ENCODE measurements at regions not wholly inside any gene's neighbourhood (a gene's known extent, or its start where the extent isn't known, plus 50 kb on each side); places are given as distances from the start of the nearest gene placed in this dataset.

DNA sequence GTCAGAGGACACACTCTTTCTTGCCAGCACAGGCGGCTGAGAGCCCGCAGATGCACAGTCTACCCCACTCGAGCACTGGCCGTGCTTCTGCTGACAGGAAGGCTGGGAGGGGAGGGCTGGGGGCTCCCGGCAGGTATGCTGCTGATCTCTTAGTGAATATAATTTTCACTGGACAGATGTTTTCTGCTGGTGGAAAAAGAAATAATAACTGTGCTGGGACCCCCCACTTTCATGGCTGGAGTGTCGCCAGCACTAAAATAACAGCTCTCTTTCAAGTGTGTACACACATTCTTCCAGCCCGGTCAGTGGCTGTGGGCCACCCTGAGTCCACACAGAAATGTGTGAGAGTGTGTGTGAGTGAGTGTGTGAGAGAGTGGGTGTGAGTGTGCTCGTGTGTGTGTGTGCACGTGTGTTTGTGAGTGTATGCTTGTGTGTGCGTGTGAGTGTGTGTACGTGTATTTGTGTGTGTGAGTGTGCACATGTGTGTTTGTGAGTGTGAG, 167.7 kb upstream of the USP24 start:
- no peak overlapping the region for H3K27ac Mint-ChIP-seq
- POLR2A ChIA-PET, result no interaction called here
- H3K9me3 Mint-ChIP-seq, result peaks cover 4% of the 10 kb centered on the region
- H3K36me3 Mint-ChIP-seq (ENCODE audit: low read depth), result no peaks in the 10 kb centered on the region
- no peak for DNase-seq
- no peak overlapping the region for H3K4me3 Mint-ChIP-seq
- CTCF ChIA-PET, result no interaction called here
- peaks cover 7% of the 10 kb centered on the region for H3K4me1 Mint-ChIP-seq
- peaks cover under 1% of the 10 kb centered on the region for H3K27me3 Mint-ChIP-seq

DNA sequence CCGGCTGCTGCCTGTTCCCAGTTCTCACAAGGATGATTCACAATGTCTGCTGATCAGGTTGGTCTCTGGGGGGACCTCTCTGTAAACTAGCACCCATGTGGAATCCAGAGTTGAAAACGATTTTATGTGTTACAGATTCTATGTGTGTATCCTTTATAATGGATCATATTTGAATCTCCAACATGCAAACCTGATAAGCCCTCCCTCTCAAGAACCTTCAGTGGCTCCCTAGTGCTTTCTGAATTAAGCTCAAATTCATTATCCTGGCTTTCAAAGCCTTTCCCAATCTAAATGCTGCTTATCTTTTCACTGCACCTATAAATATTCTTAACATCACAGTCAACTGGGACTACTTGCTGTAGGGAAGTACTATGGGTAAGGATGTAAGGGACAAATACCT, 166.8 kb upstream of the USP24 start:
- Mint-ChIP-seq H3K27ac (no peak overlapping the region), H3K4me1 (peaks cover 7% of the 10 kb centered on the region), H3K36me3 (ENCODE audit: low read depth) (no peaks in the 10 kb centered on the region), H3K4me3 (no peak overlapping the region), H3K27me3 (no peaks in the 10 kb centered on the region), H3K9me3 (peaks cover 4% of the 10 kb centered on the region)
- ChIA-PET POLR2A (no interaction called here), CTCF (no interaction called here)
- no peak for DNase-seq

DNA sequence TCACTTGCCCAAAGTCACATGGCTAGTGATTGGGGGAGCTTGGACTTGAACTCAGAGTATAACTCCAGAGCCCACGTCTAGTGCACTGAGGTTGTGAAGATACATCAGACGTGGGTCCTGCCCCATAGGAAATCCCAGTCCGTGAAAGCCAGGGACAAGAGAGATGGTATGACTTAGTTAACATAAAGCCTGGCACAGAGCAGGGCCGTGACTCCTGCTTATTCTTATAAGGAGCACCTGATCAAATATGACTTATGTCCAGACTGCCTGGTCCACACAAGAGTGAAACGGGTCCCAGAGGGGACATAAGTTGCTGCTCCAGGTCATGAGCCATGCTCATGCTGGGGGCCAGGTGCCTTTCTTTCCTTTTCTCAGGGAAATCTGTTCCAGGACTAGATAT, 166.3 kb upstream of the USP24 start:
- ChIA-PET POLR2A (no interaction called here), CTCF (no interaction called here)
- H3K27ac Mint-ChIP-seq, result no peak overlapping the region
- peaks cover 4% of the 10 kb centered on the region for H3K9me3 Mint-ChIP-seq
- no peaks in the 10 kb centered on the region for H3K27me3 Mint-ChIP-seq
- H3K4me3 Mint-ChIP-seq, result no peak overlapping the region
- H3K4me1 Mint-ChIP-seq, result peaks cover 7% of the 10 kb centered on the region
- DNase-seq, result no peak
- H3K36me3 Mint-ChIP-seq (ENCODE audit: low read depth), result no peaks in the 10 kb centered on the region

DNA sequence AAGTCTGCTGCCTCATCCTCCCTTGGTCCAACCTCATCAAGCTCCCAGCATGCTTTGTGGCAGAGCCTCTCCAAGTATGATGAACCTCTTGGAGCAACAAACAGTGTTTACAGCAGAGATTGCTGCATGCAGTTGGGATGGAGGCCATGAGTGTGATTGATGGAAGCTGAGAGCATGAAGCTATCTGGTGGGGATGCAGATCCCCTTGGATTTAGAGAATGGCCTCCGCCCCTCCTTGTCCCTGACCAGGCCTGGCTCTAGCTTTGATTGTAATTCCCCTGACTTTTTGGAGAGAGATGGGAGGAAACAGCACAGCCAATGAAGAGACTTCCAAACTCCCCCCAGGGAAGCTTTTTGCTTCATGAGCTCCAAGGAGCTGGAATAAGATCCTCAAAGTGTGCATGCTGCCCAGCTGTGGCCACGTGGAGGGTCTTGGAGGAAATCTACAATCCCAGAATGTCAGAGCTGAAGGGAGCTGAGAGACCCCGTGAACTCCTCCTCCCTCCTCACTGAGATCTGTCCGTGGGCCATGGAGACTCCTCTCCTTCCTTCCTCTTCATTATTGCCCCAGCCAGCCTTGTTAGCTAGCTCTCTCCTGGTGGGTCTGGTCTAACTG, 165.3 kb upstream of the USP24 start:
- ChIA-PET CTCF (interaction anchor here (0.6 kb wide), 1 partner anchor 1454 kb away, joined by 3 read pairs; no protein-coding TSS in a partner anchor), POLR2A (no interaction called here)
- Mint-ChIP-seq H3K4me3 (no peak overlapping the region), H3K36me3 (ENCODE audit: low read depth) (no peaks in the 10 kb centered on the region), H3K9me3 (no peaks in the 10 kb centered on the region), H3K27ac (no peak overlapping the region), H3K4me1 (peaks cover 7% of the 10 kb centered on the region), H3K27me3 (no peaks in the 10 kb centered on the region)
- no peak for DNase-seq

DNA sequence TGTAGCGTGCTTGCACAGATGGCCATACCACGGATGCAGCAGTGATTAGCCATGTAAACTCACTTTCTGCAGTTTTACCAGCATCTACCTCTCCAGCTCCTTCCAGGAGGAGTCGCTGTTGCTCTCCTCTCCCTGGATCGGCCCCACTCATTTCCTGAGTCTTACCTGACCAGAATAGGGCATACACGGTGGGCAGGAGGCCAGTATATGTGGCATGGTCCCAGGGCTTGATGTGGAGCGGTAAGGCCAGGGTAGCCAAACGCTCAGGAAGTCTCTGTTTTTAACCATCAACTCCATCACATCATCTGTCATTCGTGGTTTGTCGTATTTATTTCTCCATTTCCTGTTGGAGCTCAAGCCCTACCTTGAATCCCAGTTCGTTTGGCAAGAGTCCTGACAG, 163.4 kb upstream of the USP24 start:
- POLR2A ChIA-PET, result no interaction called here

DNA sequence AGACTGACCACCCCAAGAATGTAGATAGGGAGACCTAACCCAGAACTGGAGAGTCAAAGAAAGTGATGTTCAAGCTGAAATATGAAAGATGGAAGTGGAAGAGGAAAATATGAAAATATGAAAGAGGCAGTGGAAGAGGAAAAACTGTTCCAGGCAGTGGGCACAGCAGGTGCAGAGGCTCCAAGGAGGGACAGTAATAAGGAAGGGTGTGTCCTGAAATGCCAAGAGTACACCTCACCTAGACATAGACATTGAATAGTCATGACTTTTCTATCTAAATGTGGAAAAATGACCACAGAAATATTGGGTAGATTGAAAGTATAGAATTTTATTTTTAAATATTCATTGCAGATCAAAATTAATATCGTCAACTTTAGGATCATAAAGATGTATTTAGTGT, 161.7 kb upstream of the USP24 start:
- Mint-ChIP-seq H3K27ac (no peak overlapping the region), H3K4me3 (no peak overlapping the region), H3K27me3 (no peaks in the 10 kb centered on the region), H3K36me3 (ENCODE audit: low read depth) (no peaks in the 10 kb centered on the region), H3K9me3 (no peaks in the 10 kb centered on the region), H3K4me1 (peaks cover 7% of the 10 kb centered on the region)
- no peak for DNase-seq
- ChIA-PET CTCF (no interaction called here), POLR2A (no interaction called here)

More for the DNA sequence above, 163.4 kb upstream of the USP24 start:
- H3K9me3 Mint-ChIP-seq, result no peaks in the 10 kb centered on the region
- H3K4me3 Mint-ChIP-seq, result no peak overlapping the region
- H3K27me3 Mint-ChIP-seq, result no peaks in the 10 kb centered on the region
- CTCF ChIA-PET, result interaction anchor here (0.9 to 1.0 kb wide), 2 partner anchors 9 to 74 kb away, joined by 3 read pairs; no protein-coding TSS in a partner anchor
- peaks cover 7% of the 10 kb centered on the region for H3K4me1 Mint-ChIP-seq
- H3K36me3 Mint-ChIP-seq (ENCODE audit: low read depth), result no peaks in the 10 kb centered on the region
- peak overlapping the region; percentile 10 for H3K27ac Mint-ChIP-seq
- DNase-seq, result peak; percentile 23

DNA sequence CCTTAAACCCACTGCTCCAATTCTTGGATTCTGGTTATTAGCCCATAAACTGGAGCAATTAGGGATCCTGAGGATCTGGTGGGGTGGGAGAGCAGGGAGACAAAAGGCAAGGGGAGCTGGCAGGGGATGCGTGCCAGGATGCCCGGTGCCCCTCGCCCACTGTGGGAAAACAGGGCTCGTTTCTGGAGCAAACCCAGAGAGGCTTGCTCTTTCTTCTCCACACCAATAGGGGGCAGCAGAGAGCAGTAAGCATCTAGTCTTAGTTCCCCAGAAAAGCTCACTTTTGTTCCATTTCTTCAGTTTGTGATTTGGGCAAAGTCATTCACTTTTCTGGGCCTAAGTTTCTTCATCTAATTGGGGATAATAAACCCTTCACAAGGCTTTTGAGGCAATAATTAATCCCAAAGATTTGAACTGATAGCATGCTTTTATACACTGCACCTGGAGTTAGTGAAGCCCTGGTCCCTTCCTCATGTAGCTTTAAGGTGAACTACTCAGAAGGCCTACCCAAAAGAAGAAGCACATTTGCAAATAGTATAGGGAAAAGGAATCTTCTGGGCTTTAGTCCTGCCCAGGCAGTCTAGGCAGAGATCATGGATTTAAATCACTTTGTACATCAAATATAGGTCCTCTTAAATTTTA, 160.6 kb upstream of the USP24 start:
- H3K4me1 Mint-ChIP-seq, result peaks cover 7% of the 10 kb centered on the region
- POLR2A ChIA-PET, result no interaction called here
- no peaks in the 10 kb centered on the region for H3K9me3 Mint-ChIP-seq
- DNase-seq, result peak; percentile 54
- H3K36me3 Mint-ChIP-seq (ENCODE audit: low read depth), result no peaks in the 10 kb centered on the region
- CTCF ChIA-PET, result interaction anchor here (0.7 to 1.2 kb wide), 2 partner anchors 10 to 13 kb away, joined by 3 to 4 read pairs; no protein-coding TSS in a partner anchor
- H3K27ac Mint-ChIP-seq, result no peak overlapping the region
- H3K27me3 Mint-ChIP-seq, result no peaks in the 10 kb centered on the region
- H3K4me3 Mint-ChIP-seq, result no peak overlapping the region

DNA sequence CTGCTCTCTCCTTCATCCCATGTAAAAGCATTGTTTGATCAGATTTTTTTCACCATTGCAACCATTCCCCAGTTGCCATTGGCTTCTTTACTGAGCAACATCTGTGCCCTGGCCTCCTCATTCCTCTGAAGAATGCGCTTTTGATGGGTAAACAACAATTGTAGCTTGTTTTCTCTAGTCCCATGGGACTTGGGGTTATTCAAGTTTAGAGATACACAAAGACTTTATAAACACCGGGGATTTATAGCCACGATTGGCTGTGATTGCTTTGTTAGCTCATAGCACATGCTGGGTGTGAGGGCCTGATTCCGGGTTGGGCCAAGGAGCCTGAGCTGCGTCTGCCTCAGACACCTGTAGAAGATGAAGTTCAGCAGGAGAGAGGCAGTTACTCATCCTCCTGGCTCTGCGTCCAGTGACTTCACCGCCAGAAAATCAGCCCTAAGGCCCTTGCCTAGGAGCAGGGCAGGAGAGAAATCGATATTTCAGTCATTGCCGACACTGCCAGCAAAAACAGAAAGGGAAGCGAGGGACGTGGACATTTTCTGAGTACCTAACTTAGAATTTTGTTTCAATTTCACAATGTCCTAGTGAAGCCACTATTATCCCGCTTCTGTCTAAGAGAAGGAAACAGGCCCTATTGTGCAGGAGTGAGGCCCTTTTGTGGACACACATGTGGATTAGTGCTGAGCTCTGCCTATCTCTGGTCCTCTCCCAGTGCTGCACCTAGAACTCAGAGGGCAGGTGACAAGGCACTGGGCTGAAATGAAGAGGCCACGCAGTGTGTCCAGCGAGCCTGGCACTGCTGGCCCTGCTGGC, 159.8 kb upstream of the USP24 start:
- POLR2A ChIA-PET, result no interaction called here
- H3K36me3 Mint-ChIP-seq (ENCODE audit: low read depth), result no peaks in the 10 kb centered on the region
- no peaks in the 10 kb centered on the region for H3K9me3 Mint-ChIP-seq
- peaks cover 4% of the 10 kb centered on the region for H3K27me3 Mint-ChIP-seq
- peaks cover 7% of the 10 kb centered on the region for H3K4me1 Mint-ChIP-seq
- CTCF ChIA-PET, result interaction anchor here (0.7 to 1.4 kb wide), 4 partner anchors 9 to 37 kb away, joined by 3 to 4 read pairs (median 3); no protein-coding TSS in a partner anchor
- DNase-seq, result no peak
- H3K27ac Mint-ChIP-seq, result no peak overlapping the region
- H3K4me3 Mint-ChIP-seq, result no peak overlapping the region

DNA sequence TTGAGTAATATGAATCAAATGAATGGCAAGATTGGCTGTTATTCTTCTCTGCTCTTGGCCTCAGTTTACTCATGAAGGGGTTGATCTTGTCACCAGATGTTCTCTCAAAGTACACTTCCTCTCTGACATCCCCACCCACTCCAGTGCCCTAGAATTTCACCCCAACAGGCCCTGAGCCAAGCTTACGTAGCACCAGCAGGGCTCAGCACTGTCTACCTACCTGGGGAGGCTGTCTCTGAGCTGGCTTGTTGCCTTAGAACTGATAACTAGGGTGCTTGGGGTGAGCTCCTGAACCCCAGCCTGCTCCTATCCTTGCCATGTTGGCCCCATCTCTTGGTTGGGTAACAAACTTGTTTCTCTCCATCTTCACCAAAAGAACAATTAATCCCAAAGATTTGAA, 159.1 kb upstream of the USP24 start:
- no peaks in the 10 kb centered on the region for H3K9me3 Mint-ChIP-seq
- no peak for DNase-seq
- peaks cover 6% of the 10 kb centered on the region for H3K27me3 Mint-ChIP-seq
- no peaks in the 10 kb centered on the region for H3K36me3 Mint-ChIP-seq (ENCODE audit: low read depth)
- H3K4me3 Mint-ChIP-seq, result no peak overlapping the region
- CTCF ChIA-PET, result interaction anchor here (1.3 to 1.4 kb wide), 2 partner anchors 33 to 37 kb away, joined by 3 read pairs; no protein-coding TSS in a partner anchor
- POLR2A ChIA-PET, result no interaction called here
- no peak overlapping the region for H3K27ac Mint-ChIP-seq
- H3K4me1 Mint-ChIP-seq, result peaks cover 7% of the 10 kb centered on the region

DNA sequence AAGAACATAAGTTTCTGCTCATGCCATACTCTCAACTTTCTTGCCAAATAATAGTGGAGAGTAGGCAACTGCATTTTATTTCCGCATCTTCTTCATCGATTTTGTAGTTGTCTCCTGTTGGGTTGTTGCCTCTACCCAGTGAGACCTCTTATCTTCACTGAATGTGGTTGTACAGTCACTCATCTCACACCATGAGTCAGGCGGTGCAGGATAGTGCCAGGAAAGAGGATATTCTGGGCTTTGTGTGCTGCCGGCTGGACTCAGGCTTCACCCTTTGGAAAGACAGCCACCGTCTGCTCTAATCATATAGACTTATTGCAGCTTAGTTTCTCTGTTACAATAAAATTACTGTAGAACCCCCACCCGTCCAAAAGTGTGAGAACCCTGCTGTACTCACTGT, 154.3 kb upstream of the USP24 start:
- Mint-ChIP-seq H3K36me3 (ENCODE audit: low read depth) (no peaks in the 10 kb centered on the region), H3K4me1 (no peaks in the 10 kb centered on the region), H3K4me3 (no peak overlapping the region), H3K9me3 (no peaks in the 10 kb centered on the region), H3K27ac (no peak overlapping the region), H3K27me3 (peaks cover 6% of the 10 kb centered on the region)
- no peak for DNase-seq
- ChIA-PET CTCF (interaction anchor here (1.2 kb wide), 1 partner anchor 9 kb away, joined by 3 read pairs; no protein-coding TSS in a partner anchor), POLR2A (no interaction called here)

DNA sequence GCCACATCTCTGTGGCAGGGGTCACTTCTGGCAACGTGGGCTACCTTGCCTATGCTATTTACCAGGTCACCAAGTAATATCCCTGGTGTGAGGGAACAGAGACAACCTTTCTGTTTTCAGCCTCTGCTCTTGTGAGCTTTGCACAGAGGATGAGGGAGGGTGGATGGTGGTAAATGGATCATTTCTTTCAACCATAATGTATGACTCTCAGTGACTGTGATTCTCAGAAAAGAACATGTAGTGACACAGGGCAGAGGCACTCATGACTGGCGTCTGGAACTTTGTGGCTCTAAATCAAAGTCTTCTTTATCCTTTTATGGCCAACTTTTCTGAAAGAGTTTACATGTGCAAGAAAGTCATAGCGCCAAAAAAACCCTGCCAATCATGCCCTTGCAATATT, 153.5 kb upstream of the USP24 start:
- no peaks in the 10 kb centered on the region for H3K36me3 Mint-ChIP-seq (ENCODE audit: low read depth)
- no peak overlapping the region for H3K4me3 Mint-ChIP-seq
- no peaks in the 10 kb centered on the region for H3K4me1 Mint-ChIP-seq
- CTCF ChIA-PET, result interaction anchor here (1.2 kb wide), 1 partner anchor 9 kb away, joined by 3 read pairs; no protein-coding TSS in a partner anchor
- no peak for DNase-seq
- peaks cover 7% of the 10 kb centered on the region for H3K27me3 Mint-ChIP-seq
- H3K27ac Mint-ChIP-seq, result no peak overlapping the region
- POLR2A ChIA-PET, result no interaction called here
- no peaks in the 10 kb centered on the region for H3K9me3 Mint-ChIP-seq

DNA sequence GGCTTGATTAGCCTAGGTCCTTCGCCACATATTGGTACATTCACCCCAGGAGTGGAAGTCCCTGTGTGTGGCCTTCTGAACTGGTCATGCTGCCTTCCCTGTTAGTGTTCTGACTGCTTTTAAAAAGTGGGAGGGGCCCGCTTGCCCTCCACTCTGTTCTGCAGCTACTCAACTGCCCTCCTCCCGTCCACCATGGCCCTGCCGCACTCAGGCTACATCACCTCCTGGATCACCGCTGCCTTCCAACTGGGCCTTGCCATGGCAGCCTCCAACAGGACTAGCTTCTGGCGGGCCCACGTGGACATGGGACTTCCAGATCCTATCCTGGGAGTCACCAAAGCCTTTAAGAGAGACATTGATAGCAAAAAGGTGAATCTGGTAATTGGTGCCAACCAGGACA, 152.1 kb upstream of the USP24 start:
- Mint-ChIP-seq H3K4me1 (peaks cover 13% of the 10 kb centered on the region), H3K27me3 (peaks cover 13% of the 10 kb centered on the region), H3K36me3 (ENCODE audit: low read depth) (no peaks in the 10 kb centered on the region), H3K27ac (no peak overlapping the region), H3K9me3 (no peaks in the 10 kb centered on the region), H3K4me3 (no peak overlapping the region)
- DNase-seq, result no peak
- ChIA-PET POLR2A (no interaction called here), CTCF (no interaction called here)

DNA sequence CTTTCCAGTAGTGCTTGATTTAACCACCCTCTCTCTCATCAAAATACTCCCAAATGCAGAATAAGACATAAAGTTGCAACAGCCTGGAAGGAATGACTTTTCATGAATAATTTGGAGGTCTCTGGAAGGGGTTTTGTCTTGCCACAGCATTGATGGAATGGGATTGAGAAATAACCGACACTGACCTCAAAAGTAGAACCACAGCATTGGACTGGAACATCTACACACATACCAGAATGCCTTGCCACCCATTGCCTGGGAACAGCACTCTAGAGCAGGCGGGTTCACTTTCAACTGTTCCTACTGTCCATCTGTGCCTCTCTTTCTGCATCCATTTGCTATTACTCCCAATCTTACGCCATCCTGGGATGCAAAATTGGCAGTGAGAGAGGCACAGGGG, 149.1 kb upstream of the USP24 start:
- ChIA-PET POLR2A (no interaction called here), CTCF (no interaction called here)
- Mint-ChIP-seq H3K4me3 (no peak overlapping the region), H3K27me3 (peaks cover 7% of the 10 kb centered on the region), H3K36me3 (ENCODE audit: low read depth) (no peaks in the 10 kb centered on the region), H3K9me3 (no peaks in the 10 kb centered on the region), H3K27ac (no peak overlapping the region), H3K4me1 (peaks cover 13% of the 10 kb centered on the region)
- DNase-seq, result no peak

All from activated CD4-positive, alpha-beta T cell treated with anti-CD3 and anti-CD28 coated beads, Interleukin-2, amount 10 ng/mL, durations not matched to agents 7 days and 5 days (primary cell).